HG03039 (cell line): ENCODE measurements at regions not wholly inside any gene's neighbourhood (a gene's known extent, or its start where the extent isn't known, plus 50 kb on each side); places are given as distances from the start of the nearest gene placed in this dataset.
"Not testable (repeated sequence)": the region's sequence is repeated elsewhere in the genome, so short reads cannot be mapped to it uniquely, and the experiment has no call there.

Source experiments
- ATAC-seq: cut with Tn5 transposase; IDR thresholded peaks from one replicate; pipeline ENCODE4 v1.9.1; 2021; ENCODE audit warnings: mild to moderate bottlenecking, moderate library complexity; ENCODE audit not compliant: unreplicated experiment

- no peak for ATAC-seq
Measured at GRCh38 chr14:43754838-43755237, 752.2 kb downstream of the FSCB start.

- no peak for ATAC-seq
Measured at GRCh38 chr14:43745746-43746145, 761.3 kb downstream of the FSCB start.

DNA sequence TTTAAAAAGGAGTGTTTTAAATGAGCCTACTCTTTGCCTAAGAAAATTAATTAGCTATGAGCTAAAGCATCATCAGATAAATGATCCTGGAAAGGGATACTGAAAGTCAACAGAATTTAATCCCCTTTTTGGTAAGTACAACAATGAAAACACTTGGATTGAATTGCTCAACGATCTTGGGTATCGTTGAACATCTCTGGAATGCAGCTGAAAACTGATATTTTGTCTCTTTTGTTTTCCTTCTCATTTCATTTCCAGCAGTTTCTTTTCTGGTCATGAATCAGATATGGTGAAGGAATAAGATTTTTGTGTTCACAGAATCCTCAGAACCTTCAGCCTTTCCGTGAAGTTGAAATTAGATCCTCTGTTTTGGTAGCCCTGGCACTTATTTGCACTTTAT lies 771.2 kb downstream of the FSCB start:
- ATAC-seq, result no peak

DNA sequence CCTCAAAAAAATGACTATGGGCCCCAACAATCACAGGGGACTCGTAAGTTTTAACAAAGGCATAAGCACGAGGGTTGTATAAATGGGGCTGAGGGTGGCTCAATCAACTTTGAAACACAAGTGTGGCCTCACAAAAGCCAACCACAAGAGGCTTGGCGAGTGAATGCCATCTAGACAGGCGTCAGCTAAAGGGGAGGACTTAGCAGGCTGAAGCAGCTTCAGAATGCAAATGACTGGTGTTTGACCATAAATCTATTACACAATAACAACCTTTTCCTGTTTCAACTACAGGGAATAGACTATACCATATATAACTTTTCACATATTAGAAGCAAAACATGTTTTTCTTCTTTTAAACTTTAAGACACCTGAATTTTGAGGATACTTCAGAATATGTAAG lies 777.9 kb downstream of the FSCB start:
- no peak for ATAC-seq

DNA sequence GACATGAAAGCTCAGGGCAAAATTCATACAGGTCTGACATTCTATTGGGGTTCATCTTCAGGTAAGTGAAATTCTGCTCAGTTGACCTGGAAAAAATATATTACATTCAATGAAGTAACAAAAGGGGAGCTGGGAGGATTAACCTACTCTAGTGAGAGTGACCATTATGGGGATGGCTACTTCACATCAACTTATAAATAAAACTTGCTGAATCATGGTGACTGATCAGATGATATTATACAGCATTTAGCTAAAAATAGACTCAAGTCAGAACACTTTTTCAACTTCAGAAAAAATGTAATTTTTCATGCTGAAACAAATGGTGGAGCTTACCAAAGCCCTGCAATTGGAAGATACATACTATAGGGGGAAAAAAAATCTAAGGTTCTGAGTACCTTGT lies 800.2 kb downstream of the FSCB start:
- no peak for ATAC-seq

DNA sequence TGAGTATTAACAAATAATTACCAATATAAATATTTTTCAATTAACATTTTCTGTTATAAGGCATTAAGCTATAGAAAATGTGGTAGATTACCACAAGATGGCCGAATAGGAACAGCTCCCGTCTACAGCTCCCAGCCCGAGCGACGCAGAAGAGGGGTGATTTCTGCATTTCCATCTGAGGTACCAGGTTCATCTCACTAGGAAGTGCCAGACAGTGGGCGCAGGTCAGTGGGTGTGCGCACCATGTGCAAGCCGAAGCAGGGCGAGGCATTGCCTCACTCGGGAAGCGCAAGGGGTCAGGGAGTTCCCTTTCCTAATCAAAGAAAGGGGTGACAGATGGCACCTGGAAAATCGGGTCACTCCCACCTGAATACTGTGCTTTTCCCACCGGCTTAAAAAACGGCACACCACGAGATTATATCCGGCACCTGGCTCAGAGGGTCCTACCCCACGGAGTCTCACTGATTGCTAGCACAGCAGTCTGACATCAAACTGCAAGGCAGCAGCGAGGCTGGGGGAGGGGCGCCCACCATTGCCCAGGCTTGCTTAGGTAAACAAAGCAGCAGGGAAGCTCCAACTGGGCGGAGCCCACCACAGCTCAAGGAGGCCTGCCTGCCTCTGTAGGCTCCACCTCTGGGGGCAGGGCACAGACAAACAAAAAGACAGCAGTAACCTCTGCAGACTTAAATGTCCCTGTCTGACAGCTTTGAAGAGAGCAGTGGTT lies 808.4 kb downstream of the FSCB start:
- not testable (repeated sequence) for ATAC-seq

DNA sequence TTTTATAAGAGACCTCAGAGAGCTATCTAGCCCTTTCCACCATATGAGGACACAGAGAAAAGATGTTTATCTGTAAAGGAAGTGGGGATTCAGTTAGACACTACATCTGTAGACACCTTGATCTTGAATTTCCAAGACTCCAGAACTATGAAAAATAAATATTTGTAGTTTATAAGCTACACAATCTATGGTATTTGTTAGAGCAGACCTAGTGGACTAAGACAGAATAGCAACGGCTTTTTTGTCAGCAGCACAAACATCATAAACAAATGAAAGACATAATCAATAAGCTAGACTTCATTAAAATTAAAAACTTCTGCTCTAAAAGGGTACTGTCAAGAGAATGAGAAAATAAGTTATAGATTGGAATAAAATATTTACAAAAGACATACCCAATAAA lies 810.1 kb downstream of the FSCB start:
- no peak for ATAC-seq

DNA sequence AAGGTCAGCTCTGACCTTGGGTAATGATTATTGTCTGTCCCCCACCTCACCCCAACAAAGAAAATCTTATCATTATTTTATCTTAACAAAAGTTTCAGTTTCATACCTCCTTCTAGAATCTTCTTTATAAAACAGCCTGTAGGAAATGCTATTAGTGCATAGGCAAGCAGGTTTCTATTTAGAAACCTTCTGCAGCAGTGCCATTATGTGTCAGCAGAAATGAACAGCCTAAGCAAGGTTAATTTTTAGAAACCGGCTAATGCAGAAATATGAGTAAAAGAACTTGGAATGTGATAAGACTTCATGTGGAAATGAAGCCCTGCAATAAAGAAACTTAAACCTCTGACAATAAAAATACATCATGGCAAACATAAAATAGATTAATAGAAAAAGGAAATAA lies 814.4 kb downstream of the FSCB start:
- ATAC-seq, result no peak

DNA sequence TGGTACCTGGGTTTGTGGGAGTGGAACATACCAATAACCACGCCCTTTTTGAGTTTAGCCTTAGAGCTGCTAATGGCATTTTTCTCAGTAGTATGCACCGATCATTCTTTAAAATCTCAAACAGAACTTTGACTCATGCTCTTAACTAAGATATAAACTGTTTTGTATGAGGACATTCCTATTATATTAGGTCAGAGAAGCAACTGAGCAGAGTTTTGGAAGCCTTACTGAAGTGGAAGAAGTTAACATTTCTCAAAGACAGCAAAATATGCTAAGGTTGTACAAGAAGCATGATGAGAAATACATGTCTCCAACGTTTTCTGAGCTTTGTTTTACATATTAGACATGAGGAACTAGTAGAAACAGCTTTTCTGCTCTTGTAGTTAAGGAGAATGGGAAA lies 819.2 kb downstream of the FSCB start:
- no peak for ATAC-seq

DNA sequence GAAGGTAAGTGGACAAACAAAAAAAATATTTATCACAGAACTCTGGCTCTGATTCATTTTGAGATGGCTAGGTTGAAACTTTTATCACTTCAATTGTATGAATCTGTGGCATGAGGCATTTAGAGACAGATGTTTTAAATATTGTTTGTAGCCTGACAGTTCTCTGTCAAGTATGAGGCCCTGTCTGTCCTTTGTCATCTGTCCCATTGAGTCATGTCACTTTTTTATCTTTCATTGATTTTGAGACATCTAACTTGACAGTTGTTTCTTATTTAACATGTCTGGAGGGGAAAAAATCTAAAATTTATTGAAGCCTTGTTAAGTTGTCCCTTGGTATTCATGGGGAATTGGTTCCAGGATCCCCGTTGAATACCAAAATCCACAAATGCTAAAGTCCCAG lies 829.5 kb downstream of the FSCB start:
- ATAC-seq, result no peak

GRCh38 chr14:43674273-43674672 lies 832.8 kb downstream of the FSCB start:
- ATAC-seq, result no peak

DNA sequence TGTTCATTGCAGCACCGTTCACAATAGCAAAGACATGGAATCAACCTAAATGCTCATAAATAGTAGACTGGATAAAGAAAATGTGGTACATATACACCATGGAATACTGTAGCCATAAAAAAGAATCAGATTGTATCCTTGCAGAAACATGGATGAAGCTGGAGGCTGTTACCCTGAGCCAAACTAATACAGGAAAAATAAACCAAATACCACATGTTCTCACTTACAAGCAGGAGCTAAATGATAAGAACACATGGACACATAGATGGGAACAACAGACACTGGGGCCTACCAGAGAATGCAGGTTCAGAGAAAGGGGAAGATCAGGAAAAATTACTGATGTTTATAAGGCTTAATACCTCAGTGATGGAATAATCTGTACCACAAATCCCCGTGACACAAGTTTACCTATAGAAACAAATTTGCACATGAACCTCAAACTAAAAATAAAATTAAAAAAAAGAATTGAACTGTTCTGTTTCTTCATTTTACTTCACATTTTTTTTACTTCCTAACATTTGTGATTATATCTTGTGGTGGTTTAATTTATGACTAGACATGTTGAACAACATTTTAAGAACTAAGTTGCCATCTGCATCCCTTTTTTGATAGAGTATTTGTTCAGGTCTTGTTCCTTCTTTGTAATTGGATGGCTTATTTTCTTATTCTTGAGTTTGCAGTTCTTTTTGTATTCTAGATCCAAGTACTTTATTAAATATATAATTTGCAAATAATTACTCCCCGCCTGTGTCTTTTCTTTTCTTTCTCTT lies 835.2 kb downstream of the FSCB start:
- ATAC-seq, result no peak

GRCh38 chr14:43669355-43669754 lies 837.7 kb downstream of the FSCB start:
- ATAC-seq, result no peak

DNA sequence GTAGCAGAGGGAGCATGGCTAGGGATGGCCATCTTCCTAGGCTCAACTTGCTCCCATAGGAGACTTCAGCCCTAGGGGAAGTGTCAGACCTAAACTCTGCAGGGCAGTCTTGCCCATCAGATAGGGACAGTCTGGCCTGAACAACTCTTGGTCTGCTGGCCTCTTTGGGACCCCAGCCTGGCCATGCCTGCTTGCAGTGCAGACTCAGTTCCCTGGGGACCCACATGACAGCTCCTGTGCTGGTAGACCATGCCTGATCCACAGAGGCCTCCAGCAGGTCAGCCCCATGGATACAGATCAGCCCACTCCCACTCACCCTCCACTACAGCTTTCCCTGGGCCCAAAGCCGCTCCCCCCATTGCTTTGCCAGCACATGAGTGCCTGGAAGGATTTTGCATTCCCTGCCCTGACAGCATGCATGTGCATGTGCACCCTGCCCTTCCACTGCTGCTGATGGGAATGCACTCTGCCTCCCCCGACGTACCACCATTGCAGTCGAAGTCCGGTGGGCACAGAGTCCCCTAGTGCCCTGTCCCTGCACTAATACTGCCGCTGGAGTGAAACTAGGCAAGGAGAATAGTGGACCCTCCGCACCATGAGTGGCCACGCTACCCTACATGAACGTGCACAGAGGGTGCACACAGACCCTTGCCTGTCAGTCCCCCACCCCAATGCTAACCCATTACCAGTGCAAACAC lies 841.4 kb downstream of the FSCB start:
- ATAC-seq, result no peak

GRCh38 chr14:43655194-43655593 lies 851.9 kb downstream of the FSCB start:
- ATAC-seq, result not testable (repeated sequence)

- no peak for ATAC-seq
Measured at GRCh38 chr14:43651896-43652295, 855.2 kb downstream of the FSCB start.

- no peak for ATAC-seq
Measured at GRCh38 chr14:43651185-43651787, 855.8 kb downstream of the FSCB start.

- no peak for ATAC-seq
Measured at GRCh38 chr14:43649508-43649907, 857.6 kb downstream of the FSCB start.

- no peak for ATAC-seq
Measured at GRCh38 chr14:43647302-43647701, 859.8 kb downstream of the FSCB start.

GRCh38 chr14:43640718-43641267 lies 866.3 kb downstream of the FSCB start:
- ATAC-seq, result no peak

DNA sequence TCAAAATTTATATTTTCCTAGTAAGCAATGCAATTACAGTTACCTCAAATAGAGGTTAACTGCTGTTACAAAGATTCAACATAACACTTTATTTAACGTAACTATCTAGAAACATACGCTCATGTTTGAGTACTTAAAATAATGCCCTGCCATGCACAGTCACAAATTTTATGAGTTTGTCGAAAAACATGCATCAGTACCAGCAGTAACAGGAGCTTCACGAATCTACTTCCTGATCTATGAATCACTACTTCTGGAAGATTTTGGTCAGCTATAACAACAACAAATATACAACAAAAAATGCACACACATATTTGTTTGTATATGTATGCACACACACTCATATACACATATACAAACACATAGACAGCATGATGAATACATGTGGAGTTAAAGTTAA lies 881.8 kb downstream of the FSCB start:
- ATAC-seq, result no peak
